COLO668 (cell line): ENCODE measurements at regions not wholly inside any gene's neighbourhood (a gene's known extent, or its start where the extent isn't known, plus 50 kb on each side); places are given as distances from the start of the nearest gene placed in this dataset.
"Not testable (repeated sequence)": the region's sequence is repeated elsewhere in the genome, so short reads cannot be mapped to it uniquely, and the experiment has no call there.

ENCODE experiments used
- DNase-seq: peaks from one replicate; lab custom pipeline; 2025; ENCODE audit not compliant: unreplicated experiment; lab: John Stamatoyannopoulos, UW

- DNase-seq = no peak
Measured at GRCh38 chr2:160721089-160722040, 227.8 kb upstream of the RBMS1 start.

- DNase-seq = no peak
Measured at GRCh38 chr2:160726046-160726445, 232.4 kb upstream of the RBMS1 start.

- no peak for DNase-seq
Measured at GRCh38 chr2:160730296-160730995, 236.8 kb upstream of the RBMS1 start.

GRCh38 chr2:160731415-160731814, 237.8 kb upstream of the RBMS1 start:
- DNase-seq = no peak

GRCh38 chr2:160731856-160732255, 238.2 kb upstream of the RBMS1 start:
- DNase-seq = no peak

- DNase-seq = no peak
Measured at GRCh38 chr2:160735696-160736095, 242.1 kb upstream of the RBMS1 start.

- no peak for DNase-seq
Measured at GRCh38 chr2:160736148-160737028, 242.8 kb upstream of the RBMS1 start.

- DNase-seq = no peak
Measured at GRCh38 chr2:160737247-160737646, 243.6 kb upstream of the RBMS1 start.

- DNase-seq = no peak
Measured at GRCh38 chr2:160741271-160741670, 247.7 kb upstream of the RBMS1 start.

- no peak for DNase-seq
Measured at GRCh38 chr2:160741815-160742214, 248.2 kb upstream of the RBMS1 start.

- no peak for DNase-seq
Measured at GRCh38 chr2:160742667-160743066, 249.1 kb upstream of the RBMS1 start.

GRCh38 chr2:160747501-160748170, 254.0 kb upstream of the RBMS1 start:
- no peak for DNase-seq

GRCh38 chr2:160751021-160751420, 257.4 kb upstream of the RBMS1 start:
- no peak for DNase-seq

- no peak for DNase-seq
Measured at GRCh38 chr2:160752475-160753330, 259.1 kb upstream of the RBMS1 start.

- no peak for DNase-seq
Measured at GRCh38 chr2:160753331-160753654, 259.7 kb upstream of the RBMS1 start.

- no peak for DNase-seq
Measured at GRCh38 chr2:160753960-160754359, 260.4 kb upstream of the RBMS1 start.

GRCh38 chr2:160756481-160756880, 262.9 kb upstream of the RBMS1 start:
- no peak for DNase-seq

GRCh38 chr2:160762493-160763128, 269.0 kb upstream of the RBMS1 start:
- DNase-seq = not testable (repeated sequence)

GRCh38 chr2:160783474-160783873, 289.9 kb upstream of the RBMS1 start:
- no peak for DNase-seq
